Keratinocyte (primary cell): ENCODE measurements at regions not wholly inside any gene's neighbourhood (a gene's known extent, or its start where the extent isn't known, plus 50 kb on each side); places are given as distances from the start of the nearest gene placed in this dataset.
"Not testable (repeated sequence)": the region's sequence is repeated elsewhere in the genome, so short reads cannot be mapped to it uniquely, and the experiment has no call there.

Experiments used
- DNase-seq: peaks from one replicate; pipeline ENCODE4 v3.0.0-alpha.2; 2011; ENCODE audit warnings: low read depth, missing footprints, low spot score
- FAIRE-seq: peaks from 2 replicates; lab custom pipeline; 2011; peaks lifted over from hg19 to GRCh38; lab: Jason Lieb, UNC
- H2AFZ ChIP-seq: 2 replicates; pipeline ENCODE4 v1.6.0; 2012; ENCODE audit warnings: low read length, control low read depth, inconsistent platforms; ENCODE audit not compliant: control insufficient read depth
- H3K27ac ChIP-seq: 2 replicates; pipeline ENCODE4 v1.5.1; 2011; ENCODE audit warnings: low read length; ENCODE audit not compliant: control insufficient read depth, insufficient read depth
- H3K27me3 ChIP-seq: 3 replicates; pipeline ENCODE4 v1.6.0; 2011; ENCODE audit warnings: low read length; ENCODE audit not compliant: control insufficient read depth, insufficient read depth; ENCODE audit errors: extremely low read depth
- H3K36me3 ChIP-seq, 2 experiments: 2 replicates in 1 of 2; 3 replicates in 1 of 2; pipeline ENCODE4 v1.5.1; 2011; ENCODE audit warnings: low read length in 2 of 2, mild to moderate bottlenecking in 1 of 2; ENCODE audit not compliant: control insufficient read depth in 2 of 2, insufficient read depth in 2 of 2; ENCODE audit errors: extremely low read depth in 1 of 2
- H3K4me1 ChIP-seq: 3 replicates; pipeline ENCODE4 v1.5.1; 2011; ENCODE audit warnings: low read length; ENCODE audit not compliant: control insufficient read depth, insufficient read depth; ENCODE audit errors: extremely low read depth
- H3K4me2 ChIP-seq: 3 replicates; pipeline ENCODE4 v1.6.0; 2011; ENCODE audit warnings: low read depth, low read length; ENCODE audit not compliant: control insufficient read depth, insufficient read depth; ENCODE audit errors: extremely low read depth
- H3K4me3 ChIP-seq, 3 experiments: fragments of 200-600 bp in 1 of 3; sonication (generic) in 1 of 3; 2 replicates in 2 of 3; 3 replicates in 1 of 3; pipeline ENCODE4 v1.5.1; 2011 to 2016; ENCODE audit warnings: low read length in 3 of 3, mild to moderate bottlenecking in 3 of 3, control low read depth in 2 of 3, inconsistent platforms in 1 of 3, low read depth in 1 of 3, mixed read lengths in 1 of 3, mixed run types in 1 of 3, moderate library complexity in 1 of 3; ENCODE audit not compliant: control insufficient read depth in 2 of 3, insufficient read depth in 2 of 3; ENCODE audit errors: extremely low read depth in 1 of 3
- H3K79me2 ChIP-seq: 2 replicates; pipeline ENCODE4 v1.6.0; 2012; ENCODE audit warnings: low read length; ENCODE audit not compliant: control insufficient read depth, insufficient read depth
- H3K9ac ChIP-seq: 3 replicates; pipeline ENCODE4 v1.6.0; 2011; ENCODE audit warnings: low read length; ENCODE audit not compliant: control insufficient read depth, insufficient read depth; ENCODE audit errors: extremely low read depth
- H3K9me1 ChIP-seq: 3 replicates; pipeline ENCODE4 v1.6.0; 2011; ENCODE audit warnings: low read length; ENCODE audit not compliant: control insufficient read depth, insufficient read depth; ENCODE audit errors: extremely low read depth
- H3K9me3 ChIP-seq: 2 replicates; pipeline ENCODE4 v1.5.1; 2012; ENCODE audit warnings: low read depth, low read length; ENCODE audit not compliant: control insufficient read depth
- H4K20me1 ChIP-seq: 3 replicates; pipeline ENCODE4 v1.6.0; 2011; ENCODE audit warnings: low read length; ENCODE audit not compliant: control insufficient read depth, insufficient read depth; ENCODE audit errors: extremely low read depth
- CTCF ChIP-seq, 3 experiments: IDR thresholded peaks in 1 of 3; conservative IDR thresholded peaks in 1 of 3; optimal IDR thresholded peaks in 1 of 3; 2 replicates in 2 of 3; 3 replicates in 1 of 3; pipeline versions ENCODE3 to v1.5.1; 2011; ENCODE audit warnings: low read length in 3 of 3, mild to moderate bottlenecking in 3 of 3, moderate library complexity in 2 of 3, control low read depth in 1 of 3, inconsistent platforms in 1 of 3; ENCODE audit not compliant: insufficient read depth in 2 of 3; ENCODE audit errors: extremely low read depth in 1 of 3
- EZH2 ChIP-seq: IDR thresholded peaks from one replicate; pipeline ENCODE4 v1.6.1; 2012; ENCODE audit warnings: inconsistent platforms, mild to moderate bottlenecking, low read length, moderate library complexity
- dilution Hi-C: fragments of 300-500 bp; cut with MboI; formaldehyde crosslinking; loops from one replicate; pipeline ENCODE4 v1.7.0; 2020; ENCODE audit warnings: low sequenced_read_pairs; ENCODE audit not compliant: extremely low pct_ligation_motif_present

GRCh38 chr12:17284873-17285272, 678.9 kb upstream of the LMO3 start:
- Histone ChIP-seq H4K20me1 (no peaks in the 10 kb centered on the region), H3K27me3 (no peaks in the 10 kb centered on the region), H3K9ac (no peak overlapping the region), H3K79me2 (no peaks in the 10 kb centered on the region), H3K4me2 (no peak overlapping the region), H3K36me3 (no peaks in the 10 kb centered on the region), H3K4me1 (no peaks in the 10 kb centered on the region), H3K9me3 (no peaks in the 10 kb centered on the region), H2AFZ (no peak overlapping the region), H3K4me3 (no peak overlapping the region), H3K9me1 (no peaks in the 10 kb centered on the region), H3K27ac (no peak overlapping the region)
- dilution Hi-C loops: no loop called here
- DNase-seq (no peak), FAIRE-seq (no peak)
- no peak for TF ChIP-seq EZH2
- TF ChIP-seq CTCF (optimal IDR thresholded peaks at IDR 0.05 in 1 of 3, IDR thresholded peaks at IDR 0.05 in 1 of 3, conservative IDR thresholded peaks at IDR 0.05 in 1 of 3; ENCODE audit: extremely low read depth in 1 of 3, insufficient read depth in 2 of 3, low read length in 3 of 3): no peak

GRCh38 chr12:17283563-17283962, 677.6 kb upstream of the LMO3 start:
- Histone ChIP-seq H3K4me1 (no peaks in the 10 kb centered on the region), H3K9me3 (no peaks in the 10 kb centered on the region), H3K27me3 (no peaks in the 10 kb centered on the region), H2AFZ (no peak overlapping the region), H4K20me1 (no peaks in the 10 kb centered on the region), H3K4me2 (no peak overlapping the region), H3K36me3 (no peaks in the 10 kb centered on the region), H3K9me1 (no peaks in the 10 kb centered on the region), H3K79me2 (no peaks in the 10 kb centered on the region), H3K4me3 (no peak overlapping the region), H3K27ac (no peak overlapping the region), H3K9ac (no peak overlapping the region)
- TF ChIP-seq EZH2 (no peak), CTCF (optimal IDR thresholded peaks at IDR 0.05 in 1 of 3, IDR thresholded peaks at IDR 0.05 in 1 of 3, conservative IDR thresholded peaks at IDR 0.05 in 1 of 3; ENCODE audit: extremely low read depth in 1 of 3, insufficient read depth in 2 of 3, low read length in 3 of 3) (no peak)
- dilution Hi-C loops: no loop called here
- DNase-seq (no peak), FAIRE-seq (no peak)

GRCh38 chr12:17282169-17282568, 676.2 kb upstream of the LMO3 start:
- H3K4me3 ChIP-seq, H3K9me3 ChIP-seq, H3K36me3 ChIP-seq, DNase-seq, H3K9ac ChIP-seq, H3K4me1 ChIP-seq, dilution Hi-C loops, H2AFZ ChIP-seq, FAIRE-seq, H3K79me2 ChIP-seq, H3K9me1 ChIP-seq, H3K4me2 ChIP-seq, H4K20me1 ChIP-seq, H3K27ac ChIP-seq, H3K27me3 ChIP-seq: not testable (repeated sequence)
